GM12878 (cell line): ENCODE measurements at regions not wholly inside any gene's neighbourhood (a gene's known extent, or its start where the extent isn't known, plus 50 kb on each side); places are given as distances from the start of the nearest gene placed in this dataset.

Experiments used
- ATAC-seq: fragments of 200-7000 bp; cut with Tn5 transposase; 3 replicates; pipeline ENCODE4 v1.9.1; 2020; ENCODE audit warnings: mild to moderate bottlenecking, moderate library complexity
- BruUV-seq: library from RNA; stranded (reverse); fragments of 400-500 nt; replicated peaks from 2 replicates; lab custom pipeline; 2021; lab: Mats Ljungman, UMichigan
- CTCF ChIA-PET: fragments of 300-600 bp; sonication (Branson Sonifier 250); formaldehyde crosslinking; extraction: SDS; loops from one replicate; lab custom pipeline; 2021; ENCODE audit warnings: inconsistent platforms; lab: Yijun Ruan, JAX
- POLR2A ChIA-PET: fragments of 350-600 bp; formaldehyde crosslinking; extraction: SDS; loops from one replicate; lab custom pipeline; 2021; ENCODE audit warnings: inconsistent platforms; lab: Charles Lee
- RAD21 ChIA-PET: fragments of 300-600 bp; sonication (Branson Sonifier 250); formaldehyde crosslinking; loops from one replicate; lab custom pipeline; 2023; ENCODE audit warnings: antibody characterized with exemption; ENCODE audit not compliant: unreplicated experiment; lab: Charles Lee
- SMC1A ChIA-PET: fragments of 300-600 bp; sonication (Branson Sonifier 250); formaldehyde crosslinking; loops from one replicate; lab custom pipeline; 2023; ENCODE audit not compliant: unreplicated experiment, uncharacterized antibody; lab: Charles Lee
- DNase-seq: peaks from one replicate; pipeline ENCODE4 v3.0.0-alpha.2; 2011; ENCODE audit warnings: low read depth, low spot score
- FAIRE-seq: peaks from 3 replicates; lab custom pipeline; 2011; peaks lifted over from hg19 to GRCh38; lab: Jason Lieb, UNC
- H2AFZ ChIP-seq: 2 replicates; pipeline ENCODE4 v1.6.0; 2011; ENCODE audit warnings: low read depth, low read length, control low read depth; ENCODE audit not compliant: control insufficient read depth
- H3K27ac ChIP-seq: 2 replicates; pipeline ENCODE4 v1.5.1; 2011; ENCODE audit warnings: control low read depth; ENCODE audit not compliant: control insufficient read depth, insufficient read depth
- H3K27me3 ChIP-seq, 2 experiments: replicated peaks in 1 of 2; 2 replicates each; pipeline versions ENCODE4 v1.6.0 to v1.6.1; 2011; ENCODE audit warnings: low read length in 1 of 2; ENCODE audit not compliant: control insufficient read depth in 2 of 2, insufficient read depth in 2 of 2
- H3K36me3 ChIP-seq, 2 experiments: 2 replicates each; pipeline ENCODE4 v1.5.1; 2011; ENCODE audit warnings: low read length in 1 of 2; ENCODE audit not compliant: control insufficient read depth in 2 of 2, insufficient read depth in 2 of 2
- H3K4me1 ChIP-seq: 2 replicates; pipeline ENCODE4 v1.6.1; 2011; ENCODE audit warnings: mild to moderate bottlenecking, low read length, moderate library complexity, mixed read lengths; ENCODE audit not compliant: control insufficient read depth, insufficient read depth
- H3K4me2 ChIP-seq: 2 replicates; pipeline ENCODE4 v1.6.0; 2011; ENCODE audit warnings: control low read depth; ENCODE audit not compliant: control insufficient read depth, insufficient read depth
- H3K4me3 ChIP-seq: fragments of 200-600 bp; sonication (generic); 2 replicates; pipeline ENCODE4 v1.5.1; 2016
- H3K79me2 ChIP-seq: 2 replicates; pipeline ENCODE4 v1.6.0; 2011; ENCODE audit warnings: low read length; ENCODE audit not compliant: control insufficient read depth, insufficient read depth
- H3K9ac ChIP-seq: 2 replicates; pipeline ENCODE4 v1.8.0; 2011; ENCODE audit warnings: low read length, control low read depth, mixed read lengths; ENCODE audit not compliant: control insufficient read depth, insufficient read depth
- H3K9me3 ChIP-seq: replicated peaks from 3 replicates; pipeline ENCODE4 v1.5.1; 2011; ENCODE audit warnings: mild to moderate bottlenecking, low read length; ENCODE audit not compliant: control insufficient read depth, insufficient read depth
- H4K20me1 ChIP-seq: 2 replicates; pipeline ENCODE4 v1.6.0; 2011; ENCODE audit not compliant: control insufficient read depth, insufficient read depth
- ASH2L ChIP-seq: fragments of 300-600, 200-600 bp; sonication (generic); IDR thresholded peaks from 2 replicates; pipeline ENCODE4 v1.6.1; 2017; ENCODE audit warnings: low read depth, mild to moderate bottlenecking, borderline replicate concordance
- BCL11A ChIP-seq: IDR thresholded peaks from 2 replicates; pipeline ENCODE4 v1.6.1; 2011; ENCODE audit warnings: low read depth, low read length
- HSF1 ChIP-seq: fragments of 150-350 bp; IDR thresholded peaks from 2 replicates; pipeline ENCODE4 v1.6.1; 2014; ENCODE audit warnings: mild to moderate bottlenecking, low read depth, low read length
- IRF5 ChIP-seq: fragments of 450-650 bp; IDR thresholded peaks from 2 replicates; pipeline ENCODE4 v1.6.1; 2017; ENCODE audit warnings: borderline replicate concordance
- KLF5 ChIP-seq: fragments of 450-650 bp; IDR thresholded peaks from 2 replicates; pipeline ENCODE4 v1.6.1; 2014; ENCODE audit warnings: mild to moderate bottlenecking; ENCODE audit not compliant: partially characterized antibody
- MEF2B ChIP-seq: fragments of 450-650 bp; IDR thresholded peaks from 2 replicates; pipeline ENCODE4 v1.6.1; 2018; ENCODE audit warnings: mild to moderate bottlenecking, moderate library complexity; ENCODE audit not compliant: partially characterized antibody, poor library complexity, severe bottlenecking
- PML ChIP-seq: IDR thresholded peaks from 2 replicates; pipeline ENCODE4 v1.6.1; 2012; ENCODE audit warnings: low read length, inconsistent platforms
- POU2F2 ChIP-seq: IDR thresholded peaks from 3 replicates; pipeline ENCODE4 v1.6.1; 2011; ENCODE audit warnings: low read depth, mild to moderate bottlenecking, low read length, borderline replicate concordance
- SREBF1 ChIP-seq: IDR thresholded peaks from 2 replicates; pipeline ENCODE4 v1.6.1; 2012; ENCODE audit warnings: mild to moderate bottlenecking, low read length
- ZNF274 ChIP-seq: IDR thresholded peaks from one replicate; pipeline ENCODE4 v1.8.0; 2011; ENCODE audit not compliant: insufficient read length, insufficient read depth
- ZZZ3 ChIP-seq: IDR thresholded peaks from 2 replicates; pipeline ENCODE4 v1.6.1; 2011; ENCODE audit warnings: low read depth; ENCODE audit not compliant: control insufficient read depth, insufficient read length
- WGBS: methylation state at CpG from one replicate; pipeline ENCODE4 v1.1.6; 2016; ENCODE audit warnings: low lambda C conversion rate; ENCODE audit not compliant: insufficient replicate concordance, insufficient coverage; ENCODE audit errors: missing lambda C conversion rate; 5-methylcytosine and 5-hydroxymethylcytosine counted together
- in situ Hi-C: fragments of 300-500 bp; cut with MboI; formaldehyde crosslinking; loops from 9 replicates; pipeline ENCODE4 v1.14.3; 2018; ENCODE audit warnings: mixed read lengths
- intact Hi-C: fragments of 100-400 bp; cut with micrococcal nuclease; formaldehyde crosslinking; loops from one replicate; pipeline ENCODE4 v1.14.2; 2022; ENCODE audit not compliant: unreplicated experiment

DNA sequence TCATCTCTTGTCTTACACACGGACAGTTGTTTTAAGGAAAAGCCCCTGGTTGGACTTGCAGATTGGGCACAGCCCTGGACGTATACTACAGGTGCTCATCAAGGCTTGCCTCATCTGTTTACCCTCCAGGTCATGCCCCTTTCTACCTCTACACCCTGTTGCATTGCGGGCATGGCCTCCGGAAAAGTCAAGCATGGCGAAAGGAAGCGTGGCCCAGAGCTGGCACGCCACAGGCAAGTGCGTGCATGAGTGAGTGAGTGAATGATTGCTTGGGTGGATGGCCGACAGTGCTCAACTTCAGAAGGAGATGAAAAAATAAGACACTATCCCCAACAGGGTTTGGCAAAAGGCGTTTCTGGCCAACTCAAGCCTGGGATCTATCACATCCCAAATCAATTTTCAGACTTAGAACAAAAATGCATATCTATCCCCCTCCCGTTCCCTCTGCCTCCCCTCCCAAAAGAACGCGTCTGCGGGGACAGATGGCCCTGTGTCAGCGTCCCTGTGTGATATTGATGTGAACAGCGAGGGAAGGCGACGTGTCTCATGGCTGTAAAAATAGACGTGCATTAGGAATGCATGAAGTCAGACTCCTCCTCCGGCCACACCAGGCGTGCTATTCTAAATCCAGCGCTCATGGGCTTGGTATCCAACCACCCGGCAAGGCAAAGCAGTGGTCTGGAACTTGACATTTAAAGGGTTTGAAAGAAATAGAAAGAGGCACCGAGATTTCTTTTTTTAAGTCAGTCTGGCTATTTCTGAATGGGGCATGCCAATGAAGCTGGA, 96.0 kb downstream of the RPLP1 start:
- H2AFZ ChIP-seq = no peak overlapping the region
- H3K27me3 ChIP-seq = peaks cover 0 to 3% of the 10 kb centered on the region in 2 experiments; a peak in 2 of 4 replicates
- FAIRE-seq (no peak), ATAC-seq (no peak), DNase-seq (no peak)
- peaks cover 6% of the 10 kb centered on the region; the same call in 1 of the 3 replicates for H3K9me3 ChIP-seq
- 48% methylated on average over 24 of the region's 24 CpGs for WGBS
- no TSS peak for BruUV-seq
- intact Hi-C loops = no loop called here
- in situ Hi-C loops = no loop called here
- H3K36me3 ChIP-seq = no peaks in the 10 kb centered on the region
- ChIA-PET SMC1A (no interaction called here), POLR2A (no interaction called here), RAD21 (no interaction called here), CTCF (no interaction called here)
- no peaks in the 10 kb centered on the region for H3K79me2 ChIP-seq
- no peak overlapping the region for H3K27ac ChIP-seq
- H3K4me2 ChIP-seq = no peak overlapping the region
- TF ChIP-seq HSF1 = no peak
- no peak for TF ChIP-seq POU2F2
- no peak for TF ChIP-seq MEF2B
- TF ChIP-seq IRF5 = no peak
- TF ChIP-seq ASH2L = no peak
- TF ChIP-seq BCL11A = no peak
- TF ChIP-seq SREBF1 = no peak
- TF ChIP-seq ZZZ3 = no peak
- no peak for TF ChIP-seq PML
- no peak for TF ChIP-seq ZNF274
- no peak for TF ChIP-seq KLF5
- no peaks in the 10 kb centered on the region for H3K4me1 ChIP-seq
- no peak overlapping the region for H3K4me3 ChIP-seq
- no peak overlapping the region for H3K9ac ChIP-seq
- H4K20me1 ChIP-seq = no peaks in the 10 kb centered on the region
